ENCODE measurements at regions not wholly inside any gene's neighbourhood (a gene's known extent, or its start where the extent isn't known, plus 50 kb on each side); places are given as distances from the start of the nearest gene placed in this dataset.

GRCh38 chr10:83585686-83586085 is 553.6 kb upstream of the GHITM start:
- no peak for FAIRE-seq

More at GRCh38 chr10:83585686-83586085, 553.6 kb upstream of the GHITM start:
- no peak overlapping the region for H2BK12ac ChIP-seq (ENCODE audit: low read depth, low read length)
- no peak overlapping the region for H3K4me3 ChIP-seq (ENCODE audit: extremely low read depth in 1 of 4, insufficient read depth in 2 of 4, low read depth in 3 of 4, low read length in 4 of 4)
- WGBS, 2 experiments (ENCODE audit: extremely low coverage in 1 of 2, insufficient coverage in 1 of 2, insufficient read length in 1 of 2, insufficient replicate concordance in 2 of 2, low coverage in 1 of 2, low lambda C conversion rate in 2 of 2, missing lambda C conversion rate in 1 of 2): 86% methylated on average over 2 of the region's 2 CpGs; no CpG with 5 or more reads in 1 of the 2 experiments
- H3K79me1 ChIP-seq (ENCODE audit: low read depth, low read length): no peaks in the 10 kb centered on the region
- no peak overlapping the region for H3K4ac ChIP-seq (replicated peaks; ENCODE audit: insufficient read length, low read depth, low read length)
- H3K27me3 ChIP-seq (replicated peaks in 1 of 4; ENCODE audit: control insufficient read depth in 3 of 4, extremely low read depth in 1 of 4, insufficient read depth in 3 of 4, low read length in 3 of 4): peaks cover 0 to under 1% (median 0%) of the 10 kb centered on the region in 4 experiments; a peak in 1 of 7 replicates
- no peak overlapping the region for H3K14ac ChIP-seq (ENCODE audit: insufficient read length)
- TF ChIP-seq CREB1 (IDR thresholded peaks at IDR 0.05) (no peak), TEAD4 (IDR thresholded peaks at IDR 0.05; ENCODE audit: low read depth, low read length) (no peak), CTCF (IDR thresholded peaks at IDR 0.05; ENCODE audit: control extremely low read depth in 1 of 3, insufficient read depth in 1 of 3, low read depth in 1 of 3, low read length in 3 of 3) (no peak), EGR1 (IDR thresholded peaks at IDR 0.05; ENCODE audit: borderline replicate concordance, low read depth, low read length) (no peak), POLR2A (IDR thresholded peaks at IDR 0.05; ENCODE audit: control extremely low read depth in 1 of 2, low read depth in 2 of 2, low read length in 2 of 2) (no peak), KDM4A (IDR thresholded peaks at IDR 0.05; ENCODE audit: low read depth, low read length, severe bottlenecking) (no peak), RFX5 (IDR thresholded peaks at IDR 0.05; ENCODE audit: borderline replicate concordance, low read depth, low read length) (no peak)
- H2BK20ac ChIP-seq (ENCODE audit: low read length): no peak overlapping the region
- ChIA-PET POLR2A (ENCODE audit: partially characterized antibody) (no interaction called here), CTCF (ENCODE audit: partially characterized antibody) (no interaction called here)
- H4K5ac ChIP-seq (ENCODE audit: insufficient read length, low read depth, low read length): no peak overlapping the region
- no peak overlapping the region for H2BK120ac ChIP-seq (replicated peaks; ENCODE audit: low read depth, low read length)
- no peaks in the 10 kb centered on the region for H3K36me3 ChIP-seq (ENCODE audit: control insufficient read depth in 2 of 4, insufficient read depth in 4 of 4, low read length in 3 of 4)
- no peak overlapping the region for H4K8ac ChIP-seq (ENCODE audit: extremely low read depth, insufficient read depth, low read length)
- 0 out of 2 replicates have a peak overlapping the region, but pooled peaks have one; percentile 31 for H2AFZ ChIP-seq (ENCODE audit: low read length)
- no peak overlapping the region for H2BK5ac ChIP-seq (ENCODE audit: low read depth, low read length)
- H3K9ac ChIP-seq (replicated peaks in 1 of 4; ENCODE audit: extremely low read depth in 1 of 4, low read depth in 3 of 4, low read length in 3 of 4): no peak overlapping the region
- H3K23me2 ChIP-seq (ENCODE audit: low read depth, low read length): no peaks in the 10 kb centered on the region
- H3K9me3 ChIP-seq (ENCODE audit: insufficient read depth in 2 of 2, low read depth in 1 of 2, low read length in 1 of 2): no peaks in the 10 kb centered on the region
- H2BK15ac ChIP-seq (ENCODE audit: low read length): no peak overlapping the region
- no peaks in the 10 kb centered on the region for H4K20me1 ChIP-seq (replicated peaks in 1 of 2; ENCODE audit: control insufficient read depth in 1 of 2, insufficient read depth in 2 of 2, low read length in 2 of 2)
- no peak overlapping the region for H3K4me2 ChIP-seq (ENCODE audit: insufficient read depth in 1 of 2, low read depth in 2 of 2, low read length in 2 of 2)
- no peak for DNase-seq (ENCODE audit: low read depth in 1 of 2, low spot score in 2 of 2)
- H3K4me1 ChIP-seq (replicated peaks in 1 of 4; ENCODE audit: control insufficient read depth in 3 of 4, insufficient read depth in 4 of 4, low read length in 3 of 4): peaks cover 0 to 6% (median 0%) of the 10 kb centered on the region in 4 experiments; a peak in 2 of 7 replicates
- no peak overlapping the region for H3K56ac ChIP-seq (replicated peaks; ENCODE audit: insufficient read length, low read depth, low read length)
- H3K18ac ChIP-seq (ENCODE audit: extremely low read depth, low read length): no peak overlapping the region
- no peak overlapping the region for H3K23ac ChIP-seq (ENCODE audit: insufficient read length)
- no peak overlapping the region for H3K27ac ChIP-seq (ENCODE audit: low read depth, low read length)
- no peak overlapping the region for H2AK5ac ChIP-seq (ENCODE audit: low read depth, low read length)
- H3K79me2 ChIP-seq (ENCODE audit: control insufficient read depth in 1 of 2, insufficient read depth in 2 of 2, low read length in 2 of 2): no peaks in the 10 kb centered on the region
- H4K91ac ChIP-seq (replicated peaks; ENCODE audit: insufficient read length, low read length): no peak overlapping the region
